ENCODE measurements at regions not wholly inside any gene's neighbourhood (a gene's known extent, or its start where the extent isn't known, plus 50 kb on each side); places are given as distances from the start of the nearest gene placed in this dataset.
"Not testable (repeated sequence)": the region's sequence is repeated elsewhere in the genome, so short reads cannot be mapped to it uniquely, and the experiment has no call there.

DNA sequence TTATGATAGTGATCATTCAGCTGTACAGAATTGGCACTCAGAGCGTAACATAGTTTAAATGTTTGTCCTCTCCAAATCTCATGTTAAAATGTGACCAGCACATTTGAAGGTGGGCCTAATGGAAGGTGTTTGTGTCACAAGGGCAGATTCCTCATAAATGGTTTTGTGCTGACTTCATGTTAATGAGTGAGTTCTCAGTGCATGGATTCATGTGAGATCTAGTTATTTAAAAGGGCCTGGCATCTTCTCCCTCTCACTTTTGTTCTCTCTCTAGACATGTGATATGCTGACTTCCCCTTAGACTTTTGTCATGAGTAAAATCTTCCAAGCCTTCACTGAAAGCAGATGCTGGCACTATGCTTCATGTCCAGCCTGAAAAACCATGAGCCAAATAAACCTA, 452.4 kb upstream of the PTCHD4 start:
- ATAC-seq: no peak
- DNase-seq (ENCODE audit: low spot score): no peak

DNA sequence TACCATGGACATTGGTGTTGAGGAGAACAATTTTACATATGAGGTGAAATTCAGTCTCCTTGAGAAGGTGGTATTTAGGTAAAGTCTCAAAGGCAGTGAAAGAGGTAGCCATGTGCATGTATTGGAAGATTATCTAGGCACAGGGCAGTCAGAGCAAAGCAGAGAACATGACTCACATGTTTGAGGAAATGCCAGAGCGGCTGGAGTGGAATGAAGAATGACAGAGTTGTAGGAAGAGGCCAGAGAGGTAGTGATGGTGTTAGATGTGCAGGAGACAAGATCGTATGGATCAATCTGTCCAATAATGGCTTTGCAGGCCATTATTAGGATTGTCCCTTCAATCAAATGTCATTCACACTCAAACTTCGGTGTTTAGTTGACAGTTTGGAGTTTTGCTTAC, 449.4 kb upstream of the PTCHD4 start:
- DNase-seq (ENCODE audit: low spot score): no peak
- ATAC-seq: no peak

DNA sequence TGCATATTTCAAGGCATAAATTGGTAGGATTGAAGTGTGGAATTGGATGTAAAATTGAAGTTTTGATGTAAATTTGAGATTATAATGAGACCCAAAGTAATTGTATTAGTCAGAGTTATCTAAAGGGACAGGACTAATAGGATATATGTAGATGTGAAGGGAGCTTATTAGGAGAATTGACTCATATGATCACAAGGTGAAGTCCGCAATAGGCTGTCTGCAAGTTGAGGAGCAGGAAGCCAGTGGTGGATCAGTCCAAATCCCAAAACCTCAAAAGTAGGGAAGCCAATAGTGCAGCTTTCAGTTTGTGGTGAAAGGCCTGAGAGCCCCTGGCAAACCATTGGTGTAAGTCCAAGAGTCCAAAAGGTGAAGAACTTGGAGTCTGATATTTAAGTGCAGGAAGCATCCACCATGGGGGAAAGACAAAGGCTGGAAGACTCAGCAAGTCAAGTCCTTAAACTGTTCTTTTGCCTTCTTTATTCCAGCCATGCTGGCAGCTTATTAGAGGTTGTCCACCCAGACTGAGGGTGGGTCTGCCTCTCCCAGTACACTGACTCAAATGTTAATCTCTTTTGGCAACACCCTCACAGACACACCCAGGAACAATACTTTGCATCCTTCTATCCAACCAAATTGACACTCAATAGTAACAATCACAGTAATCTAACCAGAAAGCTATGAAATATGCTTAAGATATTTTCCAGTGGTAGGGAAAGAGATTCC, 442.6 kb upstream of the PTCHD4 start:
- no peak for DNase-seq (ENCODE audit: low spot score)
- ATAC-seq: no peak

- ATAC-seq: no peak
- no peak for DNase-seq (ENCODE audit: low spot score)
Measured at GRCh38 chr6:48552905-48553304, 441.9 kb upstream of the PTCHD4 start.

GRCh38 chr6:48550603-48551002, 439.6 kb upstream of the PTCHD4 start:
- no peak for DNase-seq (ENCODE audit: low spot score)
- no peak for ATAC-seq

- no peak for DNase-seq (ENCODE audit: low spot score)
- ATAC-seq: no peak
Measured at GRCh38 chr6:48542191-48542590, 431.2 kb upstream of the PTCHD4 start.

- no peak for ATAC-seq
- no peak for DNase-seq (ENCODE audit: low spot score)
Measured at GRCh38 chr6:48541649-48542048, 430.7 kb upstream of the PTCHD4 start.

- no peak for DNase-seq (ENCODE audit: low spot score)
- ATAC-seq: no peak
Measured at GRCh38 chr6:48535582-48536009, 424.6 kb upstream of the PTCHD4 start.

DNA sequence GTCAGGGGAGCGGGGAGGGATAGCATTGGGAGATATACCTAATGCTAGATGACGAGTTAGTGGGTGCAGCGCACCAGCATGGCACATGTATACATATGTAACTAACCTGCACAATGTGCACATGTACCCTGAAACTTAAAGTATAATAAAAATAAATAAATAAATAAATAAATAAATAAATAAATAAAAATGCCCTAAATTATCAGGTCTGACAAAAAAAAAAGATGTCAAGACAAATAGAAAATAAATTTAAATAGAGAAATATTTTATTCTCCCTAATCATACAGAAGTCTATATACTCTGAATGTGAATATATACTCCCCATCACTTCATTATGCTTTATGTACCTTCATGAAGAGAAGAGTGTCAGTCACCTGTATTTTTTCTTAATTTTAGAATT, 420.0 kb upstream of the PTCHD4 start:
- not testable (repeated sequence) for ATAC-seq; DNase-seq (ENCODE audit: low spot score)

- DNase-seq (ENCODE audit: low spot score) (no peak), ATAC-seq (no peak)
Measured at GRCh38 chr6:48525849-48526248, 414.9 kb upstream of the PTCHD4 start.

DNA sequence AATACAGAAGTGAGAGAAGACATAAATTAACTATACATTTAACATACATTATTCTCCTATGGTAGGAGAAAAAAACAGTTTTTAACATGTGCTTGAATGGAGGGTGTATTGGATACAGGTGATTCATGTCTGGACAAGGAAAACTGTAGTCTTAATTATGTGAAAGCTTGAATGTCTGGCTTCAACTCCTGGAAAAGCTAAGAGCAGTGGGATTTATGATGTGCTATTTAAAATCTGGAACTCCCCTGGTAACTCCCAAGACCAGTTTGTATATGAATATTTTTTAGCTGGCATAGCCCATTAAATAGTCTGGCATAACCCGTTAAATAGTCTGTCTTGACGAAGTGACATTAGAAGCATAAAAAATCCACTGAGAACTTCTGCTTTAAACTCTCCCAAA, 410.0 kb upstream of the PTCHD4 start:
- ATAC-seq: no peak
- no peak for DNase-seq (ENCODE audit: low spot score)

DNA sequence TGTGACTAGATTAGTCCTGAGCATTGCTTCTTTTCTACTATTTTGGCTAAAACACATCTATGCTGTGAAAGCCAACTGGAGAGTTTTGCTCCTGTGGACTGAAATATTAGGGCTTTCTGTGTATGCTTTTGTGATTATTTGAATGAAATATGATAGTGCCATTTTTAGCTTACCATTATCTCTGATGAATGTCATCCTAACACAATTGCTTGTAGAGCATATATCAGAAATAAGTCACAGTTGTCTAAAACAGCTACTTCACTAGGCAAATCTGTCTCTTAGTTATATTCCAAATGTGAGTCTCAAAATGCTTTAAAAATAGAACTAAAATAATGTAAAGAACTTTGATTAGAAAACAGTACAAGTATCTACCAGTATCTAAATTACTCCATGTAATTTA, 401.4 kb upstream of the PTCHD4 start:
- DNase-seq (ENCODE audit: low spot score): no peak
- ATAC-seq: no peak

DNA sequence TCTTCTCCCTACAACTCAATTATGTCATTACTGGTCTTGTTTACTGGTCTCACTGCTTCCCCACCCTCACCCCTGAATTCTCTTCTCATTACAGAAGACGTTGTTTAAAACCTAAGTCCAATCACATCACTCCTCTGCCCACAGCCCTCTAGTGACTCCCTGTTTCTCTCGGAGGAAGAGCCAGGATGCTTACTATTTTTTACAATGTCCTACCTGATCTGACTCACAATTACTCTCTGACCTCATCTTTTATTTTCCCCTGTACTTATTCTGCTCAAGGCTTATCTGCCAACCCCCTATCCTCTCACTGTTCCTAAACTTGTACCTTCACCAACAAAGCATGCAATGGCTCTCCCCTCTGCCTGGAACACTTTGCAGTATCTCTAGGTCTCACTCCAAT, 400.4 kb upstream of the PTCHD4 start:
- ATAC-seq: no peak
- no peak for DNase-seq (ENCODE audit: low spot score)

- ATAC-seq (no peak), DNase-seq (ENCODE audit: low spot score) (no peak)
Measured at GRCh38 chr6:48505621-48506020, 394.6 kb upstream of the PTCHD4 start.

DNA sequence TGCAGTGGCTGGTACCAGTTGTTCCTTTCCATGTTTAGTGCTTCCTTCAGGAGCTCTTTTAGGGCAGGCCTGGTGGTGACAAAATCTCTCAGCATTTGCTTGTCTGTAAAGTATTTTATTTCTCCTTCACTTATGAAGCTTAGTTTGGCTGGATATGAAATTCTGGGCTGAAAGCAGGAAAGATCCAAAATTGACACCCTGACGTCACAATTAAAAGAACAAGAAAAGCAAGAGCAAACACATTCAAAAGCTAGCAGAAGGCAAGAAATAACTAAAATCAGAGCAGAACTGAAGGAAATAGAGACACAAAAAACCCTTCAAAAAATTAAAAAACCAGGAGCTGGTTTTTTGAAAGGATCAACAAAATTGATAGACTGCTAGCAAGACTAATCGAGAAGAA, 382.4 kb upstream of the PTCHD4 start:
- ATAC-seq; DNase-seq (ENCODE audit: low spot score): not testable (repeated sequence)

GRCh38 chr6:48490658-48491057, 379.7 kb upstream of the PTCHD4 start:
- DNase-seq (ENCODE audit: low spot score) (no peak), ATAC-seq (no peak)

DNA sequence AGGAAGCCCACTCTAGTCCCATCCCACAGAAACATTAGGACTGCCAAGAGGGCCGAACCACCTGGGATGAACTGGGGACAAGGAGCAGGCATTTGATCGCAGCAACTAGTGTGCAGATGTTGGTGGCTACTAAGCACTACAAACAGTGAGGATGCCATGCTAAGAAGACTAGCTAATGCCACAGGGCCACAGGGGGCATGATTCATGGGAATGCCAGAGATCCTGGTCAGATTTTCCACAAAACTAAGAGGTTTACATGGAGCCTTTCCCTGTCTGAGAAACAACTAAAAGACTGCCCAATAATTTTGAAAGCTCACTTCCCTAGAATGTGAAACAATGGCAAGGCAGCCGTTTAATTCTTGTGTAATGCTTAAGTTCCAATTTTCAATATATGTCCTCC, 375.9 kb upstream of the PTCHD4 start:
- ATAC-seq (no peak), DNase-seq (ENCODE audit: low spot score) (no peak)

- ATAC-seq: no peak
- DNase-seq (ENCODE audit: low spot score): no peak
Measured at GRCh38 chr6:48486373-48486772, 375.4 kb upstream of the PTCHD4 start.

DNA sequence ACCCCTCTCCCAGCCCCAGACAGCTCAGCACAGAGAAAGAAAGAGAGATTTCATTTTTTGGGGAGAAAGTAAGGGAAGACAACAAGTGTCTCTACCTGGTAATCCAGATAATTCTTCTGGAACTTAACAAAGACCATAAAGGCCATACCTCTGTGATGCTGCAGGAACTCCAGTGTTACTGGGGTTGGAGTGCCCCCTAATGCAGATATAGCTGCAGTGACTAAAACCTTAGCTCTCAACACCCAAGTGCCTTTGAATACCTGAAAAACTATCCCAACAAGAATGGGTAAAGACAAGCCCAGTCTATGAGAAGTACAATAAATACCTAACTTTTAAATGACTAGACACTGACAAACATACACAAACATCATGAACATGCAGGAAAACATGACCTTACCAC, 365.3 kb upstream of the PTCHD4 start:
- DNase-seq (ENCODE audit: low spot score) (no peak), ATAC-seq (no peak)

- DNase-seq (ENCODE audit: low spot score) (no peak), ATAC-seq (no peak)
Measured at GRCh38 chr6:48475275-48475674, 364.3 kb upstream of the PTCHD4 start.

- no peak for ATAC-seq
Measured at GRCh38 chr6:48474830-48475229, 363.8 kb upstream of the PTCHD4 start.

GRCh38 chr6:48474136-48474535, 363.1 kb upstream of the PTCHD4 start:
- no peak for ATAC-seq
- no peak for DNase-seq (ENCODE audit: low spot score)

More at GRCh38 chr6:48474830-48475229, 363.8 kb upstream of the PTCHD4 start:
- DNase-seq (ENCODE audit: low spot score): no peak

DNA sequence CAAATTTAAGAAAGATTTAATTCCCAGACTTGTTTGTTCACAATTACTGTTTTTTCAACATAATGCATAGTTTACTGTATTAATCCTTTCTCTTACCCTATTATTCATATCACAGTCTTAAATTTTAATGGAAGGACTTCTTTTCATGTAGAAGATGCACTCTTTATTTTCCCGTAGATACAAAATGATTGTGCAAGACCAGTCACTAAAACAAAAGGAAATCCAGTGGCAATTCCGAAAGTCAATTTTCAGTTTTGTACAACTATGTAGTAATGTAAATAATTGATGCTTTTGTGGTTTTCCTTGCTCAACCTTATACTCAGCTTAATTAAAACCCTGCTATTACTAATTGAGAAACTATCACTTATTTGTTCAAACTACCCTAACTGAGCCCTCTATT, 361.5 kb upstream of the PTCHD4 start:
- no peak for ATAC-seq
- no peak for DNase-seq (ENCODE audit: low spot score)

Data from left lobe of liver (tissue), 2 donors.